T47D (cell line): ENCODE measurements at regions not wholly inside any gene's neighbourhood (a gene's known extent, or its start where the extent isn't known, plus 50 kb on each side); places are given as distances from the start of the nearest gene placed in this dataset.

Experiments used
- DNase-seq, 2 experiments: peaks; one replicate each; pipeline versions ENCODE4 v3.0.0 to v3.0.0-alpha.2; 2011 to 2012; ENCODE audit warnings: low read depth in 1 of 2, low spot score in 1 of 2
- JUND ChIP-seq: IDR thresholded peaks from 2 replicates; pipeline ENCODE4 v1.6.1; 2012; ENCODE audit warnings: low read depth
- in situ Hi-C: cut with HindIII; loops from 2 replicates; pipeline ENCODE4 v1.10.0; 2016; ENCODE audit warnings: low sequenced_read_pairs, low pct_unique_long_range_greater_than_20kb

- TF ChIP-seq JUND: no peak
- in situ Hi-C loops: no loop called here
Observed at GRCh38 chr1:168991667-168992475, 114.6 kb upstream of the ATP1B1 start.

DNA sequence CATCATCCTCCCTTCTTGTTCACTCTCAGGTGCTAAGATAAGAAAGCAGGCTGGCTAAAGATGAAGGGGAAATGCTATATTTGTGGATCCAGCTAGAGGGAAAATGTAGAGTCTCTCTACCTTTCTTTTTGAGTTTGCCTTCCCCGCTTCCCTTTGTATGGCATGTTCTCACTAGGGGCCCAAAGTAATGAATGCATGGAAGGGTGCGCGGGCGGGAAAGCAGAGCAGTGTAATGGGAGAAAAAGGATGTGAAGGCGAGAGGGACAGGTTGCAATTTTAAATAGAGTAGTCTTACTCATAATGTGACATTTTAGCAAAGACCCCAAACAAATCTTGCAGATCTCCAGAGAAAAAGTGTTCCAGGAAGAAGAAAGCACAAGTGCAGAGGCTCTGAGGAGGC, 105.1 kb upstream of the ATP1B1 start:
- TF ChIP-seq JUND: no peak
- in situ Hi-C loops: no loop called here
- no peak for DNase-seq

More at GRCh38 chr1:168991667-168992475, 114.6 kb upstream of the ATP1B1 start:
- no peak for DNase-seq

- peak in 1 of 2 experiments; percentile 57 for DNase-seq
- in situ Hi-C loops: no loop called here
- no peak for TF ChIP-seq JUND
Observed at GRCh38 chr1:169003864-169004516, 102.5 kb upstream of the ATP1B1 start.

DNA sequence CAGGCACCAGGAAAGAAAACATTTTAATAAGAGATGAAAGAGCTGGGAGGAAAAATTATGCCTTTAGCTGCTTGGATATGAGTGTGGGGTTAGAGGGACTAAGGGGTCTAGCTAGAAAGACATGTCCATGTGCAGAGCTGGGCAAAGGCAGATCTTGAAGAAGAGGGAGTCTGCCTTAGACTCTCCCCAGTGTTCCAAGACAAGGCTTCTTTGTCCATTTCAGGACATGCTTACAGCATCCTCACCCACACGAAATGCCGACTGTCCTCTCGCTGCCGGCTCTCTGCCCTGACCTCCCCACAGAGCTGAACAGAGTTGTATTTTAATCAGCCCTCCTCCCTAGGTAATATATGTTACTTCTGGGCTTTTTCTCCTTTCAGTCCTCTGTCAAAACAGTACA, 100.7 kb upstream of the ATP1B1 start:
- in situ Hi-C loops: no loop called here

GRCh38 chr1:169009666-169010065, 96.8 kb upstream of the ATP1B1 start:
- in situ Hi-C loops: no loop called here
- no peak for DNase-seq
- TF ChIP-seq JUND: no peak

More for the DNA sequence above, 100.7 kb upstream of the ATP1B1 start:
- no peak for TF ChIP-seq JUND
- no peak for DNase-seq

- in situ Hi-C loops: no loop called here
- no peak for TF ChIP-seq JUND
- DNase-seq: no peak
Observed at GRCh38 chr1:169012416-169012815, 94.1 kb upstream of the ATP1B1 start.

- no peak for TF ChIP-seq JUND
- in situ Hi-C loops: no loop called here
- no peak for DNase-seq
Observed at GRCh38 chr1:169013821-169014220, 92.7 kb upstream of the ATP1B1 start.

- TF ChIP-seq JUND: no peak
- in situ Hi-C loops: no loop called here
- DNase-seq: no peak
Observed at GRCh38 chr1:169015464-169015863, 91.0 kb upstream of the ATP1B1 start.

DNA sequence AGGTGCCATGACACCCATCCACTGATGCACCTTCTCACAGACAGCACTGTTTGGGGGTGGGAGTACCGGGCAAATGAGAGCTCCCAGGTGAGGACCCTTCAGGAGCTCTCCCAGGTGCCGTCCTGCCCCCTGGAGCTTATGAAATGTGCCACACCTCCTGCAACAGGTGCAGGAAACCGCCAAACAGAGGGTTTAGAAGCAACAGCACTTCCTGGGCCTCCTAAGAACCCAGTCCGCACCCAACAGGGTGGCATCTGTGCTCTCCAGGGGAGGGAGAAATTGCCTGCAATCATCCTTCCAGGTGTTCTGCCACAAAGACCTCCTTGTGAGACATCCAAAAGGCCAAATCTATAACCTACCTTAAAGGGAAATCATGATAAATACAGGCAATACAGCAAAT, 87.7 kb upstream of the ATP1B1 start:
- in situ Hi-C loops: no loop called here
- no peak for TF ChIP-seq JUND
- no peak for DNase-seq

- in situ Hi-C loops: no loop called here
- no peak for TF ChIP-seq JUND
- no peak for DNase-seq
Observed at GRCh38 chr1:169019419-169020058, 87.0 kb upstream of the ATP1B1 start.

- in situ Hi-C loops: no loop called here
- TF ChIP-seq JUND: no peak
- DNase-seq: no peak
Observed at GRCh38 chr1:169020684-169021083, 85.8 kb upstream of the ATP1B1 start.

- no peak for DNase-seq
- TF ChIP-seq JUND: no peak
- in situ Hi-C loops: no loop called here
Observed at GRCh38 chr1:169022648-169023047, 83.8 kb upstream of the ATP1B1 start.

DNA sequence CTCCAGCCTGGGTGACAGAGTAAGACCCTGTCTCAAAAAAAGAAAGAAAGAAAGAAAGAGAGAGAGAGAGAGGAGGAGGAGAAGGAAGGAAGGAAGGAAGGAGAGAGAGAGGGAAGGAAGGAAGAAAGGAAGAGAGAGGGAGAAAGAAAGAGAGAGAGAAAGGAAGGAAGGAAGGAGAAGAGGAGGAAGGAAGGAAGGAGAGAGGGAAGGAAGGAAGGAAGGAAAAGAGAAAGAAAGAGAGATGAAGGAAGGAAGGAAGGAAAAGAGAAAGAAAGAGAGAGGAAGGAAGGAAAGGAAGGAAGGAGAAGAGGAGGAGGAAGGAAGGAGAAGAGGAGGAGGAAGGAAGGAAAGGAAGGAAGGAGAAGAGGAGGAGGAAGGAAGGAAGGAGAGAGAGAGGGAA, 82.2 kb upstream of the ATP1B1 start:
- no peak for DNase-seq
- no peak for TF ChIP-seq JUND
- in situ Hi-C loops: no loop called here
